Activated CD4-positive, alpha-beta T cell treated with anti-CD3 and anti-CD28 coated beads, Interleukin-2, amount 50 U/mL, for 16 hours (primary cell): ENCODE measurements at regions not wholly inside any gene's neighbourhood (a gene's known extent, or its start where the extent isn't known, plus 50 kb on each side); places are given as distances from the start of the nearest gene placed in this dataset.
"Not testable (repeated sequence)": the region's sequence is repeated elsewhere in the genome, so short reads cannot be mapped to it uniquely, and the experiment has no call there.

Experiments
- DNase-seq: peaks from one replicate; pipeline ENCODE4 v3.0.0-alpha.2; 2020

- not testable (repeated sequence) for DNase-seq
These were observed 93.1 kb upstream of the THOC3 start for GRCh38 chr5:176061269-176061622.

DNA sequence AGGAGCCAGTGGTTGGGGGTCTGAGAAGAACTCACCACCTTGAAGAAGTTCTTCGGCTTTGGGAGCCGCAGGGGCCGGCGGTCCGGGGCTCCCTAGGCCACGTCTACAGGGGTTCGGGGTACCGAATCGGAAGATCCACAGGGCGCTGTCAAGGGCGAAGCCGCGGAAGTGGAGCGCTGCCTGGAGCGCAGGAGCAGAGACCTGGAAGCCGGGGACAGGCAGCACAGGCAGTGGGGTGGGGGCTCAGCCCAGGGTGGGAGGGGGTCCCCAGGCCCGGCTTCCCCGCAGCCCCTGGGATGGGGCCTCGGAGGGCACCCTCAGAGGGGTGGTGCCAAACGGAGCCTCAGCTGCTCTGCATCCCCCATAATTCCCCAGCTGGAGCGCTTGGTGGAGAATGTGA lies 93.5 kb upstream of the THOC3 start:
- DNase-seq, result not testable (repeated sequence)

DNA sequence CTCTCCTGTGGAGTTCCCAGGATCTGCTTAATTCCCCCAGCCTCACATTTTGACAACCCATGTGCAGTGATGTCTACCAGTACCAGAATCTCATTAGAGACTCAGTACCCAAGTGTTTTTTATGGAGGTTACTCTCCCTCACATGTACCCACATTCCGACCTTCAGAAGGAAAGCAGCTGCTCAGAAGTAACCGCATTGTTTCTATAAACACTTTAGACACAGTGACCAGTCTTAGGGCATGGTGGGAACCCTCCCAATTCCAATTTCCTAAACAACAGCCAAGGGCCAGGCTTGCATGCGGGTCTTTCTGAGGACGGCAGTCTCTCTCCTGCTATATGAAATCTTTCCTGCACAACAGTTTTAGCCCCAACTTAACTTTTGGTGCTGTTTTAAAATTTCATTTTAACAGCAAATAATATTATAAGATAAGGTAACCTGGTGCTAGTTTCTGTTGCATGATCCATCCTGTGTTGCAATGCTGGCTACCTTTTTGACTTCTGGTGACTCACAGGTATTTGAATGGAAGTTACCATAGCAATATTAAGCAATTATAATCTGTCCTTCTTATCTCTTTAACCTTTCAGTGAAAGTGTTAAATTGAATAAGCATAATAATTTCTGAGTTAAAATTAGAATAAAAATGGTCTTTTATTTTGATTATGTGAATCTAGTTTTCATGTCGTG lies 98.3 kb upstream of the THOC3 start:
- DNase-seq, result not testable (repeated sequence)

DNA sequence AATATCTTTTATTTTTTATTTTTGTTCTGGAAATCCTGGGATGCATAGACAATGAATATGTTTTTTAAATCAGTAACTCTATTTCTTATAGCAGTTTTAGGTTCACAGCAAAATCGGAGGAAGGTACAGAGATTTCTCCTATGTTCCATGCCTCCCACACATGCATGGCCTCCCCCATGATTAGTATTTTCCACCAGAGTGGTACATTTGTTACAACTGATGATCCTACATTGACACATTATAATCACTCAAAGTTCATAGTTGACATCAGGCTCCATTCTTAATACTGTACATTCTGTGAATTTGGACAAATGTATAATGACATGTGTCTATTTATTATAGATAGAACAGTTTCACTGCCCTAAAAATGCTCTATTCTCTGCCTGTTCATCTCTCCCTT lies 99.0 kb upstream of the THOC3 start:
- DNase-seq, result not testable (repeated sequence)

- not testable (repeated sequence) for DNase-seq
These were observed 99.8 kb upstream of the THOC3 start for GRCh38 chr5:176067948-176068347.

- not testable (repeated sequence) for DNase-seq
These were observed 106.0 kb upstream of the THOC3 start for GRCh38 chr5:176073996-176074571.

- not testable (repeated sequence) for DNase-seq
These were observed 115.6 kb upstream of the THOC3 start for GRCh38 chr5:176083717-176084116.

GRCh38 chr5:176103083-176103482 lies 135.0 kb upstream of the THOC3 start:
- DNase-seq, result not testable (repeated sequence)

DNA sequence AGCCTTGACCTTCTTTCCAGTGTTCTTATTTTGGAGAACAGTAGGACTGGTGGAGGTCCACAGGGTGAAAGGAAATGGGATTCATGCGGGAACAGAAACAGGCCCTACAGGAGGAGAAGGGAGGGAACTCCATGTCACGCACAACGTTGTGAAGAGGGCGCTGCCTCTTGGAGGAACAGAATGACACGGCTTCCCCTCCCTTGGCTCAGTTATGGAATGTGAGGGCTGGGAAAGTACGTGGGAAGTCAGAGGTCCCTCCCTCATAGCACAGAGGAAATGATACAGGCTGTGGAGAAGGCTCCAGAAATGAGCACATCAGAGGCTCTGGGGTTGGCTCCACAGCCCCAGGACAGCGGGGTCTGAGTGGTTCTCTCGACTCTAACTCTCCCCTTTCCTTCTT lies 125.3 kb upstream of the SIMC1 start:
- DNase-seq, result not testable (repeated sequence)

DNA sequence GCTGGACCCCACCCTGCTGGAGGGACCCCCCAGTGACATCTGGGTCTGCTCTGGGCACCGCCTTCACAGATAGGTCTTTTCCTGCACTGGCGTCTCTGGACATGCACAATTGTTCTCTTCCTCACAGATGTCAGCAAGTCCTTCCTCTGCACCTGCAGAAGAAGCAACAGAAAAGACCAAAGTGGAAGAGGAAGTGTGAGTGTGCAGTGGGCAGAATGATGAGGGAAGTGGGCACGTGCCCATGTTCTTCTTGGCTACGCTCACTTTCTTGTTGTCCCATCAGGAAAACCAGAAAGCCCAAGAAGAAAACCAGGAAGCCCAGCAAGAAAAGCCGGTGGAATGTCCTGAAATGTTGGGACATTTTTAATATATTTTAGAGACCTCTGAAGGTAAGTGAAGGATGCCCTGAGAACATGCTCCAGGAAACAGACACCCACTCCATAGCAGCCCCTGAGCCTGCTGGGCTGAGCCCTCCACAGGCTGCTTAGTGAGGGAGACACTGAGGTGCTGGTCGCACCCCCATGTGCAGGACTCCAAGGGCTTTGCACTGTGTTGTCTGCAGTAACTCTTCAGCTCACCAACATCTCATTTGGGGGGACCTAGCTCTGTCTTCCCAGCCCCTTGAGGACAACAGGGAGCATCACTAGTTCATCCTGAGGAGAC lies 124.4 kb upstream of the SIMC1 start:
- DNase-seq, result not testable (repeated sequence)

- DNase-seq, result not testable (repeated sequence)
These were observed 123.4 kb upstream of the SIMC1 start for GRCh38 chr5:176114825-176115224.

- not testable (repeated sequence) for DNase-seq
These were observed 120.5 kb upstream of the SIMC1 start for GRCh38 chr5:176117699-176118238.

DNA sequence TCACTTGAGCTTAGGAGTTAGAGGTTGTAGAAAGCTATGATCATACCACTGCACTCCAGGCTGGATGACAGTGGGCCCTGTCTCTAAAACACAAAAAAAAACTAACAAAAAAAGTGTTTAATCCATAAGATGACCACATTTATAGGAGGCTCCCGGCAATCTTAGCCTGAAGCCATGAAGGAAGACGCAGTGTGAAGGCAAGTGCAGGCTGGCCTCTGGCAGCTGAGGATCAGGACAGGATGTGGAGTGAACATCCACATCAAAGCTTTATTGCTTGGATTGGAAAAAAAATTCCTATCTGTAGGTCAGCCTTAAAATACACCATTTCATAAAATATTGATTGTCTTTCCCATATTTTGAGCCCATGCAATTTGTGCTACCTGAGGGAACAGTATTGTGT lies 115.9 kb upstream of the SIMC1 start:
- not testable (repeated sequence) for DNase-seq

DNA sequence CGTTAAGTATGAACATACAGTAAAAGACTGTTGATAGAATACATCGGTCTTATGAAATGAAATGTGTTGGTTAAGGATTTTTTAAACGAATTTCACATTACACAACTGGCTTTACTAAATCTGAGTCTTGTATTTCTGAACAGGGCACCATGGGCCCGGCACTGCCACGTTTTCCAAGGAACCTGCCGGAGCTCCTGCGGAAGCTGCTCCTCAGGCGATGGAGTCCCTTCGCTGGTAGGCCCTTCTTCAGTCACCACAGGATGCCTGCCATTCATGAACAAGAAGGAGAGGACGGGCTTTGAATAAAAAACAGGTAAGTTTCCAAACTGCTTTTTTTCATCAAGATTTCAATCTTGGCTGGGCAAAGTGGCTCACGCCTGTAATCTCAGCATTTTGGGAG lies 114.1 kb upstream of the SIMC1 start:
- DNase-seq, result not testable (repeated sequence)

DNA sequence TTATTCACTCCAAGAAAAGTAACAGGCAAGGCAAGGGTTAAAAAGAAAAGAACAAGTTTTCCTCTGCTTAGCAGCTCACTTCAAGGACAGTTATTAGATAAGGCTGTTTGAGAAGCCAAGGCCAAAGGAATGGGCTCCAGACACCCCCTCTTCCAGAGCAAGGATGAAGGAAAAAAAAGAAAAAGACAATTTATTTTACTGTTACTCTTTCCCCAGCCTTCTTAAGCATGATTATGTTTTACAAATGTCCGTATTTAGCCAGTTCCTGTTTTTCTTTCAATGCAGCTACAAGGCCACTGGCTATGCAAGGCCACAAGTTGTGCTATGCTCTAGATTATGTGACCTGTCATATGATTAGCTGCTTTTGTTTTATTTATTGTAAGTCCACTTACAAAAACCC lies 106.5 kb upstream of the SIMC1 start:
- DNase-seq, result no peak

GRCh38 chr5:176132471-176133288 lies 105.5 kb upstream of the SIMC1 start:
- no peak for DNase-seq

DNA sequence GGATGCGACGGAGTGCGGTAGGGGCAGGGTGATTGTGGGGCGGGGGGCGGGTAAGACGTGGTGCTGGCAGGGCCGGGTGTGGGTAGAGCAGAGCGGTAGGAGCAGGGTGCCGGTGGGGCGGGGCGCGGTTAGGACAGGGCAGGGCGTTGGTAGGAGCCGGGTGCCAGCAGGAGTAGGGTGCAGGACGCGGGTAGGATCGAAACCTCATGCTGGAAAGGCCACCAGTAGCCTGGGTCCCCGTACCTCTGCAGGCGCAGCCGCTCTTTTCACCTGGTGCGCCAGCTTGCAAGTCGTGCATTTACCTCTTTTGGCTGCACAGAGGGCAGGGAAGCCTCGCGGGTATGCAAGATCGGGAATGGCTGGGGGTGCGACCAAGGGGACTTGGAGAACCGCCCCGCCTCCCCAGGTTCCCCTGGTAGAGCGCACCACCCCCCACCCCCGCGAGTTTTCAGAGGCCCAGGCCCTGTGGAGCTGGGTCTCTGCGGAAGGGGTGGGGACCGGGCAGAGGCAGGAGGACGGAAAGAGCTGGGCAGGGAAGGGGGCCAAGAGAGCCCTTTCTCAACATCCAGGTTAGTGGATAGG lies 104.8 kb upstream of the SIMC1 start:
- DNase-seq, result no peak

DNA sequence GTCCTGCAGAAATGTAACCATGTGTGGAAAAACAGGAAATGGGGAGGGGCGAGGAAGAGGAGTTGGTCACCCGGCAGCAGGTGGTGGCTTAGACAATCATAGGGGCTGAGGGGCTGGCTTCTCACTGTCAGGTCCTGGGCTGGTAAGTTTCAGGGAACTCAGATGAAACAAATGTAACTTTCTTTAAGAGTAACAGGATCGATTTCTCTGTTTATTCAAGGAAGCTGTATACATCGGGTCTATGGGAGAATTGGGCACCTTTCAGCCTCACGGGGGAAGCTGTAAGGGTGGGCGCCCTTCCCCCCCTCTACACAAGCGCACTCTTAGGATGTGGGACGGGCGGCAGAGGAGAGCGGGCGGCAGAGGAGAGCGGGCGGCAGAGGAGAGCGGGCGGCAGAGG lies 104.3 kb upstream of the SIMC1 start:
- DNase-seq, result no peak

DNA sequence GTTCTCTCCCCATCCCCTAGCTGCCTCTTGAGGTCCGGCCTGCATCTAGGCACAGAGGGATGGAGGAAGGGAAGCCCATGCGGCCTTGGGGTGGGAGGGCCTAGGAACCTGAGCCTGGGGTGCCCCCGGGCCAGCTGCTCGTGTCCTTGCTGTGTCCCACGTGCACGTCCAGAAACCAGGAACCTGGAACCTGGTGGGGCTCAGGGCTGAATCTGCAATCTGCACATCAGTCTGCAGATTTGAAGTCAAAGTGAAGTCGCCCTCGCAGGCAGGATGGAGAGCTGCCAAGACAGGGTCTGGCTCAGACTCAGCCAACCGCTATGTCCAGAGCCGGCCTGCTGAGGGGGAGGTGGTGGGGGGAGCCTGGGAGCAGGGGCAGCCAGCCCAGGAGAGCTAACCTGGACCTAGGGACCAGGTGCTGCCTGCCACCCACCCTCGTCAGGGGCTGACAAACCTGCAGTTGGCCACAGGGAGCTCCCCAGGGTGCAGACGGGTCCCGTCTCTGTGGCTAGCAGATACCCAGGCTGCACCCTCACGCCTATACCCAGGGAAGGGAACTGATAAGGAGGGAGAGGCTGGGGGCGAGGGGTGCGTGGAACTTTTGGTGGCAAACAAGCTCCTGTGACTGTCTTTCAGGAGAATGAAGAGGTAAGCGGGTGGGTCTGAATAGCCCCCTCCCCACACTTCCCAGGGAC lies 103.5 kb upstream of the SIMC1 start:
- DNase-seq, result no peak

DNA sequence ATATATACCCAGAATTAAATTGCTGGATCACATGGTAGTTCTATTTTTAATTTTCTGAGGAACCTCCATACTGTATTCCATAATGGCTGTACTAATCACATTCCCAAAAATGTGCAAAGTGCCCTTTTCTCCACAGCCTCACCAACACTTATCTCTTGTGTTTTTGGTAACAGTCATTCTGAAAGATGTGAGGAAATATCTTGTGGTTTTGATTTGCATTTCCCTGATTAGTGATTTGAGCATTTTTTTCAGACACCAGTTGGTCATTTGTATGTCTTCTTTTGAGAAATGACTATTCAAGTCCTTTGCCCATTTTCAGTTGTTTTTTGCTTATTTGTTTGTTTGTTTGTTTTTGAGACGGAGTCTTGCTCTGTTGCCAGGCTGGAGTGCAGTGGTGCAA lies 98.1 kb upstream of the SIMC1 start:
- DNase-seq, result peak; percentile 58

DNA sequence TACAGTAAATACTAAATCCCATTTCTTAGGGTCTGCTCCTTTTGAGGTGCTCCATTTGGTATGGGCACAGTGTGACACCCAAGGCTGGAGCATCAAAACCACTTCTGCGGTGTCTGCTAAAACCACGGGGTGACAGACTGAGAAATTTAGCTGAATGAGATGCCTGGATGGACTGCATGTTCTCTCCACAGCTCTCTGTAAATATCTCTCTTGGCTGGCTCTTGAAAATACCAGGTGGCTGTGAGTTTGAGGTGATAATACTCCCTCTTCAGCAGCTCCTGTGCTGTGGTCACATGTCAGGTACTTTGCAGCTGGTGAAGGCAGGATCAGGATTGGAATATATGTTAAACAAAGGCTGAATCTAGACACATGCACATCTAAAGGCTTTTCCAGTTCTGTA lies 93.7 kb upstream of the SIMC1 start:
- DNase-seq, result no peak

- DNase-seq, result not testable (repeated sequence)
These were observed 88.3 kb upstream of the SIMC1 start for GRCh38 chr5:176149948-176150347.
